A549 (cell line): ENCODE measurements at regions not wholly inside any gene's neighbourhood (a gene's known extent, or its start where the extent isn't known, plus 50 kb on each side); places are given as distances from the start of the nearest gene placed in this dataset.

ENCODE experiments used
- ATAC-seq, 2 experiments: fragments of 200-7000 bp in 1 of 2; fragments of >200 bp in 1 of 2; cut with Nextera tagmentation in 1 of 2; cut with Tn5 transposase in 1 of 2; 3 replicates each; pipeline versions ENCODE4 v1.8.0 to v1.9.1; 2018 to 2020; ENCODE audit warnings: mild to moderate bottlenecking in 1 of 2, moderate library complexity in 1 of 2
- CTCF ChIA-PET: fragments of 300-600 bp; sonication (Branson Sonifier 250); formaldehyde crosslinking; extraction: SDS; loops from one replicate; lab custom pipeline; 2021; ENCODE audit warnings: antibody characterized with exemption, inconsistent platforms; lab: Yijun Ruan, JAX
- POLR2A ChIA-PET: fragments of 350-600 bp; formaldehyde crosslinking; extraction: SDS; loops from one replicate; lab custom pipeline; 2021; ENCODE audit warnings: antibody characterized with exemption, inconsistent platforms; lab: Yijun Ruan, JAX
- DNase-seq, 2 experiments: peaks; one replicate each; pipeline versions ENCODE4 v3.0.0 to v3.0.0-alpha.2; 2011 to 2016; ENCODE audit warnings: low read depth in 1 of 2, low spot score in 1 of 2
- FAIRE-seq: peaks from 2 replicates; lab custom pipeline; 2011; peaks lifted over from hg19 to GRCh38; lab: Jason Lieb, UNC
- H3K27ac ChIP-seq, 2 experiments: fragments of >200 bp; sonication (Bioruptor Twin); formaldehyde crosslinking; 3 replicates each; pipeline ENCODE4 v1.5.1; 2016 to 2017
- H3K4me1 ChIP-seq: fragments of >200 bp; sonication (Bioruptor Twin); formaldehyde crosslinking; 3 replicates; pipeline ENCODE4 v1.6.1; 2016
- H3K4me2 ChIP-seq: fragments of >200 bp; sonication (Bioruptor Twin); formaldehyde crosslinking; 3 replicates; pipeline ENCODE4 v1.6.1; 2016
- H3K4me3 ChIP-seq: fragments of >200 bp; sonication (Bioruptor Twin); formaldehyde crosslinking; 3 replicates; pipeline ENCODE4 v1.5.1; 2016
- H3K9me3 ChIP-seq: fragments of >200 bp; sonication (Bioruptor Twin); formaldehyde crosslinking; 3 replicates; pipeline ENCODE4 v1.6.1; 2016
- ATOH8 ChIP-seq: fragments of 250-450 bp; sonication (Bioruptor Pico); IDR thresholded peaks from 2 replicates; pipeline ENCODE4 v1.5.0; 2020; ENCODE audit warnings: low read depth, mild to moderate bottlenecking, moderate library complexity
- CHD4 ChIP-seq: fragments of 200-600 bp; sonication (generic); IDR thresholded peaks from 2 replicates; pipeline ENCODE4 v1.6.1; 2016; ENCODE audit warnings: antibody characterized with exemption, mild to moderate bottlenecking, borderline replicate concordance
- GATA3 ChIP-seq: IDR thresholded peaks from 2 replicates; pipeline ENCODE4 v1.6.1; 2012; ENCODE audit warnings: borderline replicate concordance
- HDAC2 ChIP-seq: fragments of 200-600 bp; sonication (generic); IDR thresholded peaks from 2 replicates; pipeline ENCODE4 v1.6.1; 2016
- HEYL ChIP-seq: fragments of 250-450 bp; sonication (Bioruptor Pico); IDR thresholded peaks from 2 replicates; pipeline ENCODE4 v1.8.0; 2021; ENCODE audit warnings: mild to moderate bottlenecking, moderate library complexity
- HOXB13 ChIP-seq: fragments of 250-450 bp; sonication (Bioruptor Pico); IDR thresholded peaks from 2 replicates; pipeline ENCODE4 v1.5.0; 2020; ENCODE audit warnings: low read depth, mild to moderate bottlenecking, moderate library complexity
- PBX3 ChIP-seq: IDR thresholded peaks from 2 replicates; pipeline ENCODE4 v1.6.1; 2012
- PHF8 ChIP-seq: fragments of 200-600 bp; sonication (generic); IDR thresholded peaks from 2 replicates; pipeline ENCODE4 v1.6.1; 2016; ENCODE audit warnings: low read depth, mild to moderate bottlenecking, antibody characterized with exemption, moderate library complexity, borderline replicate concordance
- POLR2AphosphoS2 ChIP-seq: conservative IDR thresholded peaks from 2 replicates; pipeline ENCODE4 v1.6.1; 2012; ENCODE audit warnings: low read length, improper control_type of control experiment, inconsistent platforms
- RFX5 ChIP-seq: fragments of 450-650 bp; IDR thresholded peaks from 2 replicates; pipeline ENCODE4 v1.7.1; 2014; ENCODE audit warnings: antibody characterized with exemption, mild to moderate bottlenecking, moderate library complexity
- ZC3H11A ChIP-seq: fragments of 450-650 bp; IDR thresholded peaks from 2 replicates; pipeline ENCODE4 v1.6.1; 2014; ENCODE audit warnings: antibody characterized with exemption, mild to moderate bottlenecking
- ZSCAN20 ChIP-seq: fragments of 250-450 bp; sonication (Bioruptor Pico); IDR thresholded peaks from 2 replicates; pipeline ENCODE4 v1.8.0; 2022; ENCODE audit warnings: mild to moderate bottlenecking, moderate library complexity
- WGBS: methylation state at CpG from one replicate; pipeline ENCODE4 v1.1.6; 2017; ENCODE audit errors: missing lambda C conversion rate; 5-methylcytosine and 5-hydroxymethylcytosine counted together
- TF ChIP-seq, protein P1 (sequence below): fragments of 250-450 bp; sonication (Bioruptor Pico); IDR thresholded peaks from 2 replicates; pipeline ENCODE4 v1.5.0; 2021; ENCODE audit warnings: mild to moderate bottlenecking, moderate library complexity, borderline replicate concordance
- TF ChIP-seq, protein P2 (sequence below): fragments of 200-600 bp; sonication (generic); IDR thresholded peaks from 2 replicates; pipeline ENCODE4 v1.6.1; 2016; ENCODE audit warnings: antibody characterized with exemption, mild to moderate bottlenecking, moderate library complexity

GRCh38 chr1:88126467-88126866 is 557.6 kb upstream of the PKN2 start:
- no peak for DNase-seq
- no peak for ATAC-seq
- TF ChIP-seq HOXB13 (CRISPR knock-in tag) (no peak), HEYL (CRISPR knock-in tag) (no peak), ZC3H11A (no peak), CHD4 (no peak), GATA3 (no peak), PHF8 (no peak), ZSCAN20 (CRISPR knock-in tag) (no peak), HDAC2 (no peak)
- TF ChIP-seq, protein P1, sequence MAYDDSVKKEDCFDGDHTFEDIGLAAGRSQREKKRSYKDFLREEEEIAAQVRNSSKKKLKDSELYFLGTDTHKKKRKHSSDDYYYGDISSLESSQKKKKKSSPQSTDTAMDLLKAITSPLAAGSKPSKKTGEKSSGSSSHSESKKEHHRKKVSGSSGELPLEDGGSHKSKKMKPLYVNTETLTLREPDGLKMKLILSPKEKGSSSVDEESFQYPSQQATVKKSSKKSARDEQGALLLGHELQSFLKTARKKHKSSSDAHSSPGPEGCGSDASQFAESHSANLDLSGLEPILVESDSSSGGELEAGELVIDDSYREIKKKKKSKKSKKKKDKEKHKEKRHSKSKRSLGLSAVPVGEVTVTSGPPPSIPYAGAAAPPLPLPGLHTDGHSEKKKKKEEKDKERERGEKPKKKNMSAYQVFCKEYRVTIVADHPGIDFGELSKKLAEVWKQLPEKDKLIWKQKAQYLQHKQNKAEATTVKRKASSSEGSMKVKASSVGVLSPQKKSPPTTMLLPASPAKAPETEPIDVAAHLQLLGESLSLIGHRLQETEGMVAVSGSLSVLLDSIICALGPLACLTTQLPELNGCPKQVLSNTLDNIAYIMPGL (CRISPR knock-in tag): no peak
- TF ChIP-seq, protein P2, sequence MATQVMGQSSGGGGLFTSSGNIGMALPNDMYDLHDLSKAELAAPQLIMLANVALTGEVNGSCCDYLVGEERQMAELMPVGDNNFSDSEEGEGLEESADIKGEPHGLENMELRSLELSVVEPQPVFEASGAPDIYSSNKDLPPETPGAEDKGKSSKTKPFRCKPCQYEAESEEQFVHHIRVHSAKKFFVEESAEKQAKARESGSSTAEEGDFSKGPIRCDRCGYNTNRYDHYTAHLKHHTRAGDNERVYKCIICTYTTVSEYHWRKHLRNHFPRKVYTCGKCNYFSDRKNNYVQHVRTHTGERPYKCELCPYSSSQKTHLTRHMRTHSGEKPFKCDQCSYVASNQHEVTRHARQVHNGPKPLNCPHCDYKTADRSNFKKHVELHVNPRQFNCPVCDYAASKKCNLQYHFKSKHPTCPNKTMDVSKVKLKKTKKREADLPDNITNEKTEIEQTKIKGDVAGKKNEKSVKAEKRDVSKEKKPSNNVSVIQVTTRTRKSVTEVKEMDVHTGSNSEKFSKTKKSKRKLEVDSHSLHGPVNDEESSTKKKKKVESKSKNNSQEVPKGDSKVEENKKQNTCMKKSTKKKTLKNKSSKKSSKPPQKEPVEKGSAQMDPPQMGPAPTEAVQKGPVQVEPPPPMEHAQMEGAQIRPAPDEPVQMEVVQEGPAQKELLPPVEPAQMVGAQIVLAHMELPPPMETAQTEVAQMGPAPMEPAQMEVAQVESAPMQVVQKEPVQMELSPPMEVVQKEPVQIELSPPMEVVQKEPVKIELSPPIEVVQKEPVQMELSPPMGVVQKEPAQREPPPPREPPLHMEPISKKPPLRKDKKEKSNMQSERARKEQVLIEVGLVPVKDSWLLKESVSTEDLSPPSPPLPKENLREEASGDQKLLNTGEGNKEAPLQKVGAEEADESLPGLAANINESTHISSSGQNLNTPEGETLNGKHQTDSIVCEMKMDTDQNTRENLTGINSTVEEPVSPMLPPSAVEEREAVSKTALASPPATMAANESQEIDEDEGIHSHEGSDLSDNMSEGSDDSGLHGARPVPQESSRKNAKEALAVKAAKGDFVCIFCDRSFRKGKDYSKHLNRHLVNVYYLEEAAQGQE: no peak
- FAIRE-seq: no peak
- no peak overlapping the region for H3K4me2 ChIP-seq
- no peak overlapping the region for H3K4me3 ChIP-seq
- ChIA-PET POLR2A (no interaction called here), CTCF (no interaction called here)
- 65% methylated on average over 2 of the region's 2 CpGs for WGBS
- H3K9me3 ChIP-seq: no peaks in the 10 kb centered on the region
- no peak overlapping the region for H3K27ac ChIP-seq
- H3K4me1 ChIP-seq: no peaks in the 10 kb centered on the region

DNA sequence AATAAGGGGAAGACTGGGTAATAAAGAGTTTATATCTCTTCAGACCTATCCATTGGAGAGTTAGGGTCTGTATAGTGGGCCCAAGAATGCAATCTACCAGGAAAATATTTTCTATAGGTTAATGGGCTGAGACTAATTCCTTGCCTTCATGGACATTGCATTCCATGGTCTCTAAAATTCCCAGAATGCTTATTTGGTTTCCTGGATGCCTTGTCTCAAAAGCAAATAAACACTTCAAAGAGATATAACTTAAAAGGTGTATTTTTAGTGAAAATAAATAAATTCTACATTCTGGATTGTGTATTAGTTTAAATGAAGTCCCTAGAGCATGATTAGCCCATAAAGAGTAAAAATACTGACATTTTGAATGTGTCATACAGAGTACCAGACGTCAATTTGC is 550.1 kb upstream of the PKN2 start:
- FAIRE-seq (no peak), DNase-seq (no peak), ATAC-seq (no peak)
- POLR2A ChIA-PET: no interaction called here
- CTCF ChIA-PET: no interaction called here
- Histone ChIP-seq H3K9me3 (no peaks in the 10 kb centered on the region), H3K4me2 (no peak overlapping the region), H3K4me3 (no peak overlapping the region), H3K27ac (no peak overlapping the region), H3K4me1 (no peaks in the 10 kb centered on the region)
- WGBS: 65% methylated on average over 1 of the region's 1 CpG
- TF ChIP-seq PBX3 (no peak), POLR2AphosphoS2 (no peak), RFX5 (no peak), ATOH8 (CRISPR knock-in tag) (no peak)
